DND-41 (cell line): ENCODE measurements at regions not wholly inside any gene's neighbourhood (a gene's known extent, or its start where the extent isn't known, plus 50 kb on each side); places are given as distances from the start of the nearest gene placed in this dataset.

Source experiments
- CTCF ChIP-seq: IDR thresholded peaks from 2 replicates; pipeline ENCODE4 v1.5.1; 2012; ENCODE audit warnings: borderline replicate concordance, low read length, moderate library complexity, mild to moderate bottlenecking; ENCODE audit not compliant: poor library complexity, severe bottlenecking; ENCODE audit errors: extremely low read depth
- EZH2 ChIP-seq: IDR thresholded peaks from 3 replicates; pipeline ENCODE4 v1.6.1; 2012; ENCODE audit warnings: borderline replicate concordance, low read depth, mild to moderate bottlenecking, moderate library complexity, low read length, inconsistent platforms; ENCODE audit not compliant: severe bottlenecking

GRCh38 chr5:118016396-118016795, 972.0 kb downstream of the DTWD2 start:
- no peak for TF ChIP-seq CTCF
- no peak for TF ChIP-seq EZH2
